Urinary bladder (tissue), 3 donors: ENCODE measurements at regions not wholly inside any gene's neighbourhood (a gene's known extent, or its start where the extent isn't known, plus 50 kb on each side); places are given as distances from the start of the nearest gene placed in this dataset.
"Not testable (repeated sequence)": the region's sequence is repeated elsewhere in the genome, so short reads cannot be mapped to it uniquely, and the experiment has no call there.

Experiments used
- DNase-seq: peaks from one replicate; pipeline ENCODE4 v3.0.0-alpha.2; 2015; ENCODE audit errors: extremely low spot score
- H3K27ac ChIP-seq: one replicate; pipeline ENCODE4 v1.5.1; 2013; ENCODE audit warnings: low read depth, mild to moderate bottlenecking, moderate library complexity
- H3K36me3 ChIP-seq: one replicate; pipeline ENCODE4 v1.6.1; 2013; ENCODE audit warnings: mild to moderate bottlenecking, moderate library complexity; ENCODE audit not compliant: insufficient read depth
- H3K4me1 ChIP-seq: one replicate; pipeline ENCODE4 v1.6.1; 2013; ENCODE audit warnings: mild to moderate bottlenecking, moderate library complexity; ENCODE audit not compliant: insufficient read depth
- H3K4me3 ChIP-seq: one replicate; pipeline ENCODE4 v1.5.1; 2013; ENCODE audit warnings: low read depth, low read length
- WGBS: extraction: QIAGEN DNeasy Blood & Tissue Kit; methylation state at CpG from one replicate; pipeline ENCODE4 v1.1.7; 2013; 5-methylcytosine and 5-hydroxymethylcytosine counted together
- donor health status: healthy with polysubstance abuse.
- donor health status: healthy.

GRCh38 chr1:234793924-234794323 lies 183.9 kb upstream of the IRF2BP2 start:
- 67% methylated on average over 3 of the region's 5 CpGs for WGBS
- H3K4me3 ChIP-seq, H3K36me3 ChIP-seq, DNase-seq, H3K27ac ChIP-seq, H3K4me1 ChIP-seq: not testable (repeated sequence)

- not testable (repeated sequence) for DNase-seq, H3K4me1 ChIP-seq, H3K27ac ChIP-seq, H3K4me3 ChIP-seq, H3K36me3 ChIP-seq
- 81% methylated on average over 3 of the region's 4 CpGs for WGBS
Observed at GRCh38 chr1:234792221-234792864, 182.4 kb upstream of the IRF2BP2 start.

GRCh38 chr1:234791615-234792014 lies 181.6 kb upstream of the IRF2BP2 start:
- DNase-seq, H3K36me3 ChIP-seq, H3K4me3 ChIP-seq, H3K4me1 ChIP-seq, H3K27ac ChIP-seq: not testable (repeated sequence)
- no CpG with 5 or more reads among the region's 3 CpGs for WGBS

GRCh38 chr1:234790333-234790732 lies 180.4 kb upstream of the IRF2BP2 start:
- H3K27ac ChIP-seq, H3K4me1 ChIP-seq, H3K4me3 ChIP-seq, H3K36me3 ChIP-seq, DNase-seq: not testable (repeated sequence)
- no CpG with 5 or more reads among the region's 1 CpG for WGBS

GRCh38 chr1:234787011-234787584 lies 177.1 kb upstream of the IRF2BP2 start:
- H3K4me1 ChIP-seq, H3K4me3 ChIP-seq, H3K36me3 ChIP-seq, DNase-seq, H3K27ac ChIP-seq: not testable (repeated sequence)
- 87% methylated on average over 8 of the region's 8 CpGs for WGBS

- not testable (repeated sequence) for H3K4me1 ChIP-seq, H3K36me3 ChIP-seq, H3K27ac ChIP-seq, DNase-seq, H3K4me3 ChIP-seq
- WGBS, result 74% methylated on average over 8 of the region's 8 CpGs
Observed at GRCh38 chr1:234785922-234786321, 175.9 kb upstream of the IRF2BP2 start.

- DNase-seq, H3K4me1 ChIP-seq, H3K36me3 ChIP-seq, H3K27ac ChIP-seq, H3K4me3 ChIP-seq: not testable (repeated sequence)
- 84% methylated on average over 9 of the region's 9 CpGs for WGBS
Observed at GRCh38 chr1:234785471-234785919, 175.5 kb upstream of the IRF2BP2 start.

GRCh38 chr1:234784108-234784507 lies 174.1 kb upstream of the IRF2BP2 start:
- H3K36me3 ChIP-seq, H3K4me1 ChIP-seq, H3K4me3 ChIP-seq, H3K27ac ChIP-seq, DNase-seq: not testable (repeated sequence)
- 90% methylated on average over 2 of the region's 2 CpGs for WGBS

GRCh38 chr1:234782791-234783190 lies 172.8 kb upstream of the IRF2BP2 start:
- H3K4me1 ChIP-seq, result no peaks in the 10 kb centered on the region
- no peaks in the 10 kb centered on the region for H3K36me3 ChIP-seq
- WGBS, result 50% methylated on average over 2 of the region's 2 CpGs
- H3K4me3 ChIP-seq, result no peak overlapping the region
- no peak overlapping the region for H3K27ac ChIP-seq
- DNase-seq, result no peak

- Histone ChIP-seq H3K4me1 (no peaks in the 10 kb centered on the region), H3K36me3 (no peaks in the 10 kb centered on the region), H3K4me3 (no peak overlapping the region), H3K27ac (no peak overlapping the region)
- 92% methylated on average over 7 of the region's 7 CpGs for WGBS
- no peak for DNase-seq
Observed at GRCh38 chr1:234782105-234782751, 172.2 kb upstream of the IRF2BP2 start.

- 91% methylated on average over 8 of the region's 8 CpGs for WGBS
- H3K36me3 ChIP-seq, result no peaks in the 10 kb centered on the region
- H3K27ac ChIP-seq, result no peak overlapping the region
- DNase-seq, result no peak
- H3K4me3 ChIP-seq, result no peak overlapping the region
- no peaks in the 10 kb centered on the region for H3K4me1 ChIP-seq
Observed at GRCh38 chr1:234781241-234782065, 171.5 kb upstream of the IRF2BP2 start.

GRCh38 chr1:234780531-234781162 lies 170.7 kb upstream of the IRF2BP2 start:
- no peak overlapping the region for H3K4me3 ChIP-seq
- DNase-seq, result no peak

GRCh38 chr1:234780112-234780511 lies 170.1 kb upstream of the IRF2BP2 start:
- no peak for DNase-seq
- H3K4me3 ChIP-seq, result no peak overlapping the region
- no peak overlapping the region for H3K27ac ChIP-seq
- WGBS, result 79% methylated on average over 3 of the region's 3 CpGs
- H3K36me3 ChIP-seq, result no peaks in the 10 kb centered on the region
- no peaks in the 10 kb centered on the region for H3K4me1 ChIP-seq

More at GRCh38 chr1:234780531-234781162, 170.7 kb upstream of the IRF2BP2 start:
- Histone ChIP-seq H3K27ac (no peak overlapping the region), H3K36me3 (no peaks in the 10 kb centered on the region), H3K4me1 (no peaks in the 10 kb centered on the region)
- WGBS, result 84% methylated on average over 13 of the region's 13 CpGs
